Fibroblast of skin of left biceps (primary cell): ENCODE measurements at regions not wholly inside any gene's neighbourhood (a gene's known extent, or its start where the extent isn't known, plus 50 kb on each side); places are given as distances from the start of the nearest gene placed in this dataset.

Source experiments
- DNase-seq, 2 experiments: peaks; one replicate each; pipeline ENCODE4 v3.0.0-alpha.2; 2013; ENCODE audit warnings: low read depth in 2 of 2

GRCh38 chr1:230000493-230001184 lies 66.4 kb upstream of the GALNT2 start:
- no peak for DNase-seq

GRCh38 chr1:230002164-230002803 lies 64.8 kb upstream of the GALNT2 start:
- no peak for DNase-seq

GRCh38 chr1:230003409-230003808 lies 63.6 kb upstream of the GALNT2 start:
- DNase-seq: no peak

- DNase-seq: no peak
Observed at GRCh38 chr1:230005040-230005439, 62.0 kb upstream of the GALNT2 start.

- no peak for DNase-seq
Observed at GRCh38 chr1:230008721-230009120, 58.3 kb upstream of the GALNT2 start.

- no peak for DNase-seq
Observed at GRCh38 chr1:230009611-230010313, 57.3 kb upstream of the GALNT2 start.

GRCh38 chr1:230010603-230011332 lies 56.3 kb upstream of the GALNT2 start:
- no peak for DNase-seq

- DNase-seq: no peak
Observed at GRCh38 chr1:230011333-230012092, 55.5 kb upstream of the GALNT2 start.

- DNase-seq: no peak
Observed at GRCh38 chr1:230012093-230012393, 55.0 kb upstream of the GALNT2 start.

GRCh38 chr1:230012741-230013140 lies 54.3 kb upstream of the GALNT2 start:
- DNase-seq: no peak

GRCh38 chr1:230016159-230016558 lies 50.9 kb upstream of the GALNT2 start:
- no peak for DNase-seq
